ENCODE measurements at regions not wholly inside any gene's neighbourhood (a gene's known extent, or its start where the extent isn't known, plus 50 kb on each side); places are given as distances from the start of the nearest gene placed in this dataset.
A peak's percentile ranks its signal among the peaks of the same experiment; 100 is the strongest.
"Not testable (repeated sequence)": the region's sequence is repeated elsewhere in the genome, so short reads cannot be mapped to it uniquely, and the experiment has no call there.

- DNase-seq (ENCODE audit: low read depth in 2 of 2) = no peak
Observed at GRCh38 chrX:150212672-150213480, 150.2 kb upstream of the MAMLD1 start.

- DNase-seq (ENCODE audit: low read depth in 2 of 2) = no peak
Observed at GRCh38 chrX:150213481-150214030, 149.6 kb upstream of the MAMLD1 start.

GRCh38 chrX:150216000-150216399, 147.1 kb upstream of the MAMLD1 start:
- not testable (repeated sequence) for DNase-seq (ENCODE audit: low read depth in 2 of 2)

- no peak for DNase-seq (ENCODE audit: low read depth in 2 of 2)
Observed at GRCh38 chrX:150216716-150217115, 146.4 kb upstream of the MAMLD1 start.

GRCh38 chrX:150217609-150218008, 145.5 kb upstream of the MAMLD1 start:
- DNase-seq (ENCODE audit: low read depth in 2 of 2) = no peak

- peak in 1 of 2 donors; percentile 3 for DNase-seq (ENCODE audit: low read depth in 2 of 2)
Observed at GRCh38 chrX:150219374-150220185, 143.5 kb upstream of the MAMLD1 start.

- no peak for DNase-seq (ENCODE audit: low read depth in 2 of 2)
Observed at GRCh38 chrX:150223176-150224015, 139.7 kb upstream of the MAMLD1 start.

GRCh38 chrX:150224676-150225075, 138.4 kb upstream of the MAMLD1 start:
- DNase-seq (ENCODE audit: low read depth in 2 of 2) = no peak

- no peak for DNase-seq (ENCODE audit: low read depth in 2 of 2)
Observed at GRCh38 chrX:150225266-150225665, 137.9 kb upstream of the MAMLD1 start.

- DNase-seq (ENCODE audit: low read depth in 2 of 2) = no peak
Observed at GRCh38 chrX:150225756-150226155, 137.4 kb upstream of the MAMLD1 start.

- no peak for DNase-seq (ENCODE audit: low read depth in 2 of 2)
Observed at GRCh38 chrX:150226223-150226965, 136.7 kb upstream of the MAMLD1 start.

- DNase-seq (ENCODE audit: low read depth in 2 of 2) = no peak
Observed at GRCh38 chrX:150227321-150227860, 135.7 kb upstream of the MAMLD1 start.

- no peak for DNase-seq (ENCODE audit: low read depth in 2 of 2)
Observed at GRCh38 chrX:150227873-150228410, 135.2 kb upstream of the MAMLD1 start.

- DNase-seq (ENCODE audit: low read depth in 2 of 2) = no peak
Observed at GRCh38 chrX:150228431-150228830, 134.7 kb upstream of the MAMLD1 start.

GRCh38 chrX:150229030-150229429, 134.1 kb upstream of the MAMLD1 start:
- no peak for DNase-seq (ENCODE audit: low read depth in 2 of 2)

- no peak for DNase-seq (ENCODE audit: low read depth in 2 of 2)
Observed at GRCh38 chrX:150229481-150229880, 133.6 kb upstream of the MAMLD1 start.

- DNase-seq (ENCODE audit: low read depth in 2 of 2) = not testable (repeated sequence)
Observed at GRCh38 chrX:150230952-150231351, 132.2 kb upstream of the MAMLD1 start.

GRCh38 chrX:150231368-150231767, 131.7 kb upstream of the MAMLD1 start:
- DNase-seq (ENCODE audit: low read depth in 2 of 2) = not testable (repeated sequence)

- not testable (repeated sequence) for DNase-seq (ENCODE audit: low read depth in 2 of 2)
Observed at GRCh38 chrX:150232222-150232621, 130.9 kb upstream of the MAMLD1 start.

- no peak for DNase-seq (ENCODE audit: low read depth in 2 of 2)
Observed at GRCh38 chrX:150234126-150234525, 129.0 kb upstream of the MAMLD1 start.

All from stimulated activated CD8-positive, alpha-beta memory T cell treated with anti-CD3 and anti-CD28 coated beads, Interleukin-15, amount 100 ng/mL, for 48 hours (primary cell).